Fibroblast of the aortic adventitia (primary cell): ENCODE measurements at regions not wholly inside any gene's neighbourhood (a gene's known extent, or its start where the extent isn't known, plus 50 kb on each side); places are given as distances from the start of the nearest gene placed in this dataset.

ENCODE experiments used
- DNase-seq: peaks from one replicate; pipeline ENCODE4 v3.0.0-alpha.2; 2010; ENCODE audit warnings: low read depth
- H3K4me3 ChIP-seq: 2 replicates; pipeline ENCODE4 v1.5.1; 2011; ENCODE audit warnings: low read depth, mild to moderate bottlenecking, control low read depth, low read length, moderate library complexity
- CTCF ChIP-seq: IDR thresholded peaks from 2 replicates; pipeline ENCODE4 v1.5.1; 2011; ENCODE audit warnings: mild to moderate bottlenecking, low read length, control low read depth, inconsistent platforms; ENCODE audit not compliant: insufficient read depth

GRCh38 chr12:94815958-94816357 lies 165.6 kb upstream of the TMCC3 start:
- H3K4me3 ChIP-seq: no peak overlapping the region
- TF ChIP-seq CTCF: no peak
- DNase-seq: no peak

GRCh38 chr12:94815450-94815849 lies 165.1 kb upstream of the TMCC3 start:
- no peak for TF ChIP-seq CTCF
- no peak for DNase-seq
- no peak overlapping the region for H3K4me3 ChIP-seq

- no peak for TF ChIP-seq CTCF
- no peak overlapping the region for H3K4me3 ChIP-seq
- no peak for DNase-seq
Observed at GRCh38 chr12:94813314-94813713, 163.0 kb upstream of the TMCC3 start.

- no peak for TF ChIP-seq CTCF
- H3K4me3 ChIP-seq: no peak overlapping the region
- no peak for DNase-seq
Observed at GRCh38 chr12:94812345-94812744, 162.0 kb upstream of the TMCC3 start.

GRCh38 chr12:94811611-94812010 lies 161.3 kb upstream of the TMCC3 start:
- H3K4me3 ChIP-seq: no peak overlapping the region
- TF ChIP-seq CTCF: no peak
- no peak for DNase-seq

- no peak for TF ChIP-seq CTCF
Observed at GRCh38 chr12:94807951-94808350, 157.6 kb upstream of the TMCC3 start.

GRCh38 chr12:94806617-94807016 lies 156.3 kb upstream of the TMCC3 start:
- no peak for DNase-seq
- H3K4me3 ChIP-seq: no peak overlapping the region
- TF ChIP-seq CTCF: no peak

More at GRCh38 chr12:94807951-94808350, 157.6 kb upstream of the TMCC3 start:
- no peak for DNase-seq
- no peak overlapping the region for H3K4me3 ChIP-seq
